Neuronal stem cell (in vitro differentiated cells): ENCODE measurements at regions not wholly inside any gene's neighbourhood (a gene's known extent, or its start where the extent isn't known, plus 50 kb on each side); places are given as distances from the start of the nearest gene placed in this dataset.

Experiments
- DNase-seq: peaks from one replicate; pipeline ENCODE4 v3.0.0-alpha.2; 2013; ENCODE audit warnings: low spot score
- H2AFZ ChIP-seq: one replicate; pipeline ENCODE4 v1.6.1; 2013; ENCODE audit warnings: mild to moderate bottlenecking, low read length, inconsistent platforms
- H2AK5ac ChIP-seq: 2 replicates; pipeline ENCODE4 v1.6.1; 2013; ENCODE audit warnings: low read depth, mild to moderate bottlenecking, inconsistent platforms, low read length, moderate library complexity, mixed read lengths
- H2BK120ac ChIP-seq: 2 replicates; pipeline ENCODE4 v1.6.1; 2013; ENCODE audit warnings: low read depth, mild to moderate bottlenecking, inconsistent platforms, low read length, moderate library complexity, mixed read lengths
- H2BK12ac ChIP-seq: one replicate; pipeline ENCODE4 v1.6.1; 2013; ENCODE audit warnings: low read length, inconsistent platforms
- H2BK15ac ChIP-seq: 2 replicates; pipeline ENCODE4 v1.6.1; 2013; ENCODE audit warnings: mild to moderate bottlenecking, low read length, inconsistent platforms, mixed read lengths
- H2BK5ac ChIP-seq: one replicate; pipeline ENCODE4 v1.6.1; 2013; ENCODE audit warnings: inconsistent platforms, mild to moderate bottlenecking, low read length, moderate library complexity
- H3K14ac ChIP-seq: one replicate; pipeline ENCODE4 v1.6.1; 2013; ENCODE audit warnings: low read length, inconsistent platforms
- H3K18ac ChIP-seq: 2 replicates; pipeline ENCODE4 v1.6.1; 2013; ENCODE audit warnings: low read length, inconsistent platforms
- H3K23ac ChIP-seq: 2 replicates; pipeline ENCODE4 v1.6.1; 2013; ENCODE audit warnings: low read depth, mild to moderate bottlenecking, mixed read lengths, low read length, inconsistent platforms; ENCODE audit not compliant: poor library complexity
- H3K27ac ChIP-seq: replicated peaks from 3 replicates; pipeline ENCODE4 v1.5.1; 2013; ENCODE audit warnings: low read length, inconsistent platforms
- H3K27me3 ChIP-seq, 3 experiments: 2 replicates each; pipeline ENCODE4 v1.6.1; 2013; ENCODE audit warnings: low read length in 3 of 3, mild to moderate bottlenecking in 2 of 3, inconsistent platforms in 1 of 3, low read depth in 1 of 3, mixed read lengths in 1 of 3, moderate library complexity in 1 of 3; ENCODE audit not compliant: control insufficient read depth in 3 of 3, insufficient read depth in 3 of 3
- H3K36me3 ChIP-seq, 2 donors: replicated peaks in 1 of 2; 2 replicates each; pipeline ENCODE4 v1.6.1; 2013; ENCODE audit warnings: low read length in 2 of 2; ENCODE audit not compliant: control insufficient read depth in 2 of 2, insufficient read depth in 2 of 2
- H3K4ac ChIP-seq: 2 replicates; pipeline ENCODE4 v1.6.1; 2013; ENCODE audit warnings: inconsistent platforms, mild to moderate bottlenecking, low read length, moderate library complexity
- H3K4me1 ChIP-seq, 2 donors: 1 replicate in 1 of 2; 2 replicates in 1 of 2; pipeline ENCODE4 v1.6.1; 2013; ENCODE audit warnings: low read length in 2 of 2, low read depth in 1 of 2; ENCODE audit not compliant: control insufficient read depth in 2 of 2, insufficient read depth in 1 of 2
- H3K4me2 ChIP-seq: one replicate; pipeline ENCODE4 v1.6.1; 2013; ENCODE audit warnings: mild to moderate bottlenecking, low read length, inconsistent platforms; ENCODE audit not compliant: insufficient read depth, poor library complexity, severe bottlenecking
- H3K4me3 ChIP-seq, 2 donors: 2 replicates each; pipeline ENCODE4 v1.5.1; 2013; ENCODE audit warnings: low read length in 2 of 2, mild to moderate bottlenecking in 2 of 2, inconsistent platforms in 1 of 2, moderate library complexity in 1 of 2
- H3K79me1 ChIP-seq: one replicate; pipeline ENCODE4 v1.6.1; 2013; ENCODE audit warnings: low read depth, mild to moderate bottlenecking, inconsistent platforms, low read length, moderate library complexity
- H3K9ac ChIP-seq: one replicate; pipeline ENCODE4 v1.6.1; 2013; ENCODE audit warnings: mild to moderate bottlenecking, low read depth, low read length, inconsistent platforms; ENCODE audit not compliant: poor library complexity
- H3K9me3 ChIP-seq, 2 donors: replicated peaks in 1 of 2; 2 replicates each; pipeline versions ENCODE3 to v1.6.1; 2013; ENCODE audit warnings: low read length in 2 of 2, mild to moderate bottlenecking in 2 of 2, inconsistent platforms in 1 of 2, low read depth in 1 of 2, mixed read lengths in 1 of 2, moderate library complexity in 1 of 2; ENCODE audit not compliant: control insufficient read depth in 2 of 2, insufficient read depth in 1 of 2
- H4K8ac ChIP-seq: one replicate; pipeline ENCODE4 v1.6.1; 2013; ENCODE audit warnings: low read depth, mild to moderate bottlenecking, inconsistent platforms, low read length, moderate library complexity
- H4K91ac ChIP-seq: one replicate; pipeline ENCODE4 v1.6.1; 2013; ENCODE audit warnings: low read length, low read depth, mild to moderate bottlenecking, inconsistent platforms; ENCODE audit not compliant: poor library complexity
- WGBS, 2 donors: extraction: QIAGEN DNeasy Blood & Tissue Kit; methylation state at CpG; one replicate each; pipeline ENCODE4 v1.1.7; 2013; ENCODE audit warnings: missing lambda C conversion rate in 2 of 2, mixed read lengths in 1 of 2; ENCODE audit not compliant: insufficient read length in 2 of 2, insufficient replicate concordance in 1 of 2; ENCODE audit errors: extremely low coverage in 2 of 2; 5-methylcytosine and 5-hydroxymethylcytosine counted together

DNA sequence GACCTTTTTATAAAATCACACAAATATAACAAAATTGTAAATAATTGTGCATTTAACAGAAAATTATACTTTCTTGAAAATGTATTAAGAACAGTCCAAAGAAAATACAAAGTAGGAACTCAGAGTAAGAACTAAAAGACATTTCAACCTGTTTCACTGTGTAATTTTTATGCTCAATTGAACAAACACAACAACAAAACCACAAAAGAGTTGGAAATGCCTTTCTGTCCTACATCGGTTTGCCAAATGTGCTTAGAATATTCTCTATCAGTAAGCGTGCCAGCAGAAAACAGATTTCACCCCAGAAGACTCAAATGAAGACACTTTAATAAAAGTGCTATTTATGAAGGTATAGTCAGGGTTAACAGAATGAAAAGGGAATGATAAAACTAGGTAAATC, 592.1 kb downstream of the PRELID2 start:
- H3K79me1 ChIP-seq, result no peaks in the 10 kb centered on the region
- H3K23ac ChIP-seq, result no peak overlapping the region
- no peak overlapping the region for H3K14ac ChIP-seq
- H3K4me2 ChIP-seq, result no peak overlapping the region
- H3K4me1 ChIP-seq, result peaks cover 7 to 34% of the 10 kb centered on the region in 2 donors
- no peak overlapping the region for H2AFZ ChIP-seq
- no peak overlapping the region for H2BK5ac ChIP-seq
- H2BK120ac ChIP-seq, result no peak overlapping the region
- no peak overlapping the region for H4K91ac ChIP-seq
- no peak overlapping the region for H3K27ac ChIP-seq
- no peak overlapping the region for H4K8ac ChIP-seq
- no peak overlapping the region for H3K4me3 ChIP-seq
- H2BK15ac ChIP-seq, result no peak overlapping the region
- no peaks in the 10 kb centered on the region for H3K27me3 ChIP-seq
- no peak overlapping the region for H3K9ac ChIP-seq
- WGBS, 2 donors, result no CpG with 5 or more reads among the region's 2 CpGs
- no peak overlapping the region for H3K4ac ChIP-seq
- no peaks in the 10 kb centered on the region for H3K36me3 ChIP-seq
- H3K18ac ChIP-seq, result no peak overlapping the region
- H2BK12ac ChIP-seq, result no peak overlapping the region
- no peaks in the 10 kb centered on the region for H3K9me3 ChIP-seq
- peak; percentile 48 for DNase-seq
- H2AK5ac ChIP-seq, result no peak overlapping the region

DNA sequence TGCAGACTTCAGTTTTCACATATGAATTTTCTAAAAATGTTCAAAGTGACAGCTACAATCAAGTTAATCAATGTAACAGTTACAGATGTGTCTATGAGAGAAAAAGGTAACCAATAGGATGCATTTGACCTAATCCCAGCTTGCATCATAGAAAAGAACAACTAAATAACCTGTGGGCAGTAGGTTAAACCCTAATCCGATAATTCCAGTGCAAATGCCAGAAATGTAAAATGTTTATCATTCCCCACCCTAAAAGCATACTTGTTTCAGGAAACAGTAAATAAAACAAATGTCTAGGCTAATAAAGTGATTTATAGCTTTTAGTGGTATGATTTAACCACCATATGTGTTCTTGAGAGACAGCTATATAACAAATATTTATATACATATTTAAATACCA, 592.6 kb downstream of the PRELID2 start:
- Histone ChIP-seq H3K4me2 (no peak overlapping the region), H3K9me3 (no peaks in the 10 kb centered on the region)
- WGBS, 2 donors, result no CpG with 5 or more reads among the region's 1 CpG

DNA sequence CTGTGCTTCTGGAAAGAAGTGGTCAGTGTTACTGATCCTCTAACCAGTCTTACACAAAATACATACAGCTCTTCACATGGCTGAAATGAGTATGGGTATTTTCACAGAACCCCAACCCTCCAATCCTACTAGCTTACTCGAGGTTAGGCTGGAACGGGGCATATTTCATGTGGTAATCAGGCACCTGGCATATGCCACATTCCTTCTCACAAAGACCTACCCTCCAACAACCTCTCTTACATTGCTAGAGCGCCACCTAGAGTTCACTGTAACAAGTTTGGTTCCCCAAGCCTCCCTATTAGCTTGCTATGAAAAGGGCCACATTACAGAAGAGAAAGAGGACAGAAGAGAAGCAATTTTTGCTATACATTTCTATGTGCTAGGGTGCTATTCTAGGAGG, 597.3 kb downstream of the PRELID2 start:
- WGBS, 2 donors, result no CpG with 5 or more reads among the region's 3 CpGs
- Histone ChIP-seq H2BK12ac (no peak overlapping the region), H2AFZ (no peak overlapping the region), H2BK15ac (no peak overlapping the region), H3K14ac (no peak overlapping the region), H3K9ac (no peak overlapping the region), H3K18ac (no peak overlapping the region), H3K23ac (no peak overlapping the region), H2BK5ac (no peak overlapping the region), H3K36me3 (no peaks in the 10 kb centered on the region), H2AK5ac (no peak overlapping the region), H3K4ac (no peak overlapping the region), H3K4me1 (peaks cover 6 to 10% of the 10 kb centered on the region in 2 donors), H3K4me3 (no peak overlapping the region), H3K27me3 (no peaks in the 10 kb centered on the region), H3K9me3 (no peaks in the 10 kb centered on the region), H2BK120ac (no peak overlapping the region), H4K91ac (no peak overlapping the region), H4K8ac (no peak overlapping the region), H3K27ac (no peak overlapping the region), H3K4me2 (no peak overlapping the region), H3K79me1 (no peaks in the 10 kb centered on the region)
- DNase-seq, result peak; percentile 77

More for the DNA sequence above, 592.6 kb downstream of the PRELID2 start:
- no peak overlapping the region for H2BK120ac ChIP-seq
- no peak overlapping the region for H2BK5ac ChIP-seq
- no peak overlapping the region for H2AFZ ChIP-seq
- H3K18ac ChIP-seq, result no peak overlapping the region
- H2BK15ac ChIP-seq, result no peak overlapping the region
- H4K91ac ChIP-seq, result no peak overlapping the region
- H3K79me1 ChIP-seq, result no peaks in the 10 kb centered on the region
- no peak overlapping the region for H3K9ac ChIP-seq
- H4K8ac ChIP-seq, result no peak overlapping the region
- no peak overlapping the region for H3K23ac ChIP-seq
- H3K4ac ChIP-seq, result no peak overlapping the region
- H3K36me3 ChIP-seq, result no peaks in the 10 kb centered on the region
- no peak overlapping the region for H2BK12ac ChIP-seq
- no peaks in the 10 kb centered on the region for H3K27me3 ChIP-seq
- no peak for DNase-seq
- H3K14ac ChIP-seq, result no peak overlapping the region
- H2AK5ac ChIP-seq, result no peak overlapping the region
- no peak overlapping the region for H3K4me3 ChIP-seq
- H3K4me1 ChIP-seq, result peaks cover 9 to 34% of the 10 kb centered on the region in 2 donors
- no peak overlapping the region for H3K27ac ChIP-seq

DNA sequence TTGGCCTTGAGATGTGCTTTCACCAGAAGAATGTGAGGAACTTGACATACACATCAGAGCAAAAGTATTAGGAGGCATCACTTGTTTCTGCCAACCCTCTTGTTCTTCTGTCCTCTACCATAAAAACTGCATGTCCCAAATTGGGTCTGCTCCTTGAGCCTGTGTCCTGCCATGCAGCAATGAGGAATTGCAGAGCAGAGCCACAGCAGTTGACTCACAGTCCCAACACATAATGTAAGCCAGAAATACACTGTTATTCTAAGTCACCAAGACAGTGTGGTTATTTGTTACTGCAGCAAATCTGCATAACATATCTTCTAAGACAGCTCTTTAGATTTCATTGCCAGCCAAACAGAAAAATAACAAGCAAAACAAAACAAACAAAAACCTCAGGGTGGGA, 598.2 kb downstream of the PRELID2 start:
- Histone ChIP-seq H3K18ac (no peak overlapping the region), H3K9ac (no peak overlapping the region), H3K9me3 (no peaks in the 10 kb centered on the region), H4K91ac (no peak overlapping the region), H2BK5ac (no peak overlapping the region), H3K4me1 (peaks cover 3 to 6% of the 10 kb centered on the region in 2 donors), H4K8ac (no peak overlapping the region), H2AK5ac (no peak overlapping the region), H2BK120ac (no peak overlapping the region), H3K14ac (no peak overlapping the region), H3K27ac (no peak overlapping the region), H3K4me3 (no peak overlapping the region), H2BK12ac (no peak overlapping the region), H2AFZ (no peak overlapping the region), H3K79me1 (no peaks in the 10 kb centered on the region), H3K4me2 (no peak overlapping the region), H3K36me3 (no peaks in the 10 kb centered on the region), H3K23ac (no peak overlapping the region), H3K27me3 (no peaks in the 10 kb centered on the region), H2BK15ac (no peak overlapping the region), H3K4ac (no peak overlapping the region)
- DNase-seq, result no peak
